ENCODE measurements at regions not wholly inside any gene's neighbourhood (a gene's known extent, or its start where the extent isn't known, plus 50 kb on each side); places are given as distances from the start of the nearest gene placed in this dataset.

DNA sequence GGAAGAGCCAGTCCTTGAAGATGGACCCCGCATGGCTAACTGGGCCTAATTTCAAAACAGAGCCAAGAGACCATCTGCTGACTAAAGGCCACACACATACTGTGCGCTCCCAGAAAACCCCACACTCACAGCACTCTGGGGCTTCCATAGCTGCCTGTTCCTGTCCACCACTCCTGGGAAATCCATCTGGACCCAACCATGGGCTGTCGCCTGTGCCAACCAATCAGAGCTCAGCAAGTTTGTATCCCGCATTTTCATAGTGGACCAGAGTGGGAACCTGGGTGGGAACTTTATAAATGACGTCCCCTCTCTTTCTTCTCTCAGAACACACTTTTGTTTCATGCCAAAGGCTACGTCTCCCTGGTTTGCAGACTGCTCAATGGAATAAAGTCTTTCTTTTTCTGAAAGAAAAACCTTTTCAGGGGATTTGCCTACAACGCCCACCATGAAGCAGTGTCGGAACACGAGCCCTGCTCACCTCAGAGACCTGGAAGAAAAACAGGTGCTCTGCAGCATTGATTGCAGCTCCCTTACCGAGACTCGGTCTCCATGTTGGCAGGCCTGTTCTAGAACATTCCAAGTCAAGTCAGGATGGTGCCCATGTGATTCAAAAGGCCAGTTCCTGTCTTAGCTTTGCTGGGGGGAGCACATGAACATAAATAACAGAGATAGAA is 137.2 kb upstream of the GPC1 start:
- TF ChIP-seq, protein P1, sequence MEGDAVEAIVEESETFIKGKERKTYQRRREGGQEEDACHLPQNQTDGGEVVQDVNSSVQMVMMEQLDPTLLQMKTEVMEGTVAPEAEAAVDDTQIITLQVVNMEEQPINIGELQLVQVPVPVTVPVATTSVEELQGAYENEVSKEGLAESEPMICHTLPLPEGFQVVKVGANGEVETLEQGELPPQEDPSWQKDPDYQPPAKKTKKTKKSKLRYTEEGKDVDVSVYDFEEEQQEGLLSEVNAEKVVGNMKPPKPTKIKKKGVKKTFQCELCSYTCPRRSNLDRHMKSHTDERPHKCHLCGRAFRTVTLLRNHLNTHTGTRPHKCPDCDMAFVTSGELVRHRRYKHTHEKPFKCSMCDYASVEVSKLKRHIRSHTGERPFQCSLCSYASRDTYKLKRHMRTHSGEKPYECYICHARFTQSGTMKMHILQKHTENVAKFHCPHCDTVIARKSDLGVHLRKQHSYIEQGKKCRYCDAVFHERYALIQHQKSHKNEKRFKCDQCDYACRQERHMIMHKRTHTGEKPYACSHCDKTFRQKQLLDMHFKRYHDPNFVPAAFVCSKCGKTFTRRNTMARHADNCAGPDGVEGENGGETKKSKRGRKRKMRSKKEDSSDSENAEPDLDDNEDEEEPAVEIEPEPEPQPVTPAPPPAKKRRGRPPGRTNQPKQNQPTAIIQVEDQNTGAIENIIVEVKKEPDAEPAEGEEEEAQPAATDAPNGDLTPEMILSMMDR (IDR thresholded peaks at IDR 0.05; ENCODE audit: borderline replicate concordance, extremely low read depth, low read length, poor library complexity, severe bottlenecking), result no peak
- TF ChIP-seq EZH2 (IDR thresholded peaks at IDR 0.05; ENCODE audit: borderline replicate concordance, low read depth, low read length, severe bottlenecking), result no peak
